Islet of Langerhans (tissue), 1 donor: ENCODE measurements at regions not wholly inside any gene's neighbourhood (a gene's known extent, or its start where the extent isn't known, plus 50 kb on each side); places are given as distances from the start of the nearest gene placed in this dataset.

Source experiments
- FAIRE-seq: peaks from one replicate; lab custom pipeline; 2011; peaks lifted over from hg19 to GRCh38; lab: Jason Lieb, UNC

DNA sequence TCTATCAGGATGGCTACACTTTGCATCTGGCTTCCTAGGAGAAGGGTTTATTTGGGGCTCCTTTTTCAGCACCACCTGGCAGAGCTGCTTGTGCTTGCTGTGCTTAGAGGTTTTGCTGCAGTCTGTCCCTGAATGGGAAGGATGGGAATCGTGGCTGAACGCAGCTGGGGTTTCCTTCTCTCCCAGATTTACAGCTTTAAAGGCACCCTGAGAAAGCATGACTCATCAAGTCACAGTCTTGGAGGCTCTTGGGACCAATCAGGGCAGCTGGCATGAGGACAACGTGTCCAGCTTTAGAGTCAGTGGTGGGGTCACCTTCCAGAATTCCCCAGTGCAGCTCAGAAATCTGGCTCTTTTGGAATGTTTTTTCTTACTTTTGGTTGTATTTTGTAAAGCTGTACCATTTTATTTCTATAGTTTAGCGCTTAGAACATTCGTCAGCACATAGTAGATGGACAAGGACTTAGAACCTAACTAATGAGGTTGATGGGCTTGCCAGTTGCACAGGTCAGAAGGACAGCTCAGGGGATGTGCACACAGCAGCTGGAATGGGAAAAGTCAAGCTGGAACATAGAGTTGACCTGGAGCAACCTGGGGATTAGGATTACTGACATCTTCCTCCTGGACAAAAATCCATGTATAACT, 222.6 kb downstream of the PRDM2 start:
- no peak for FAIRE-seq

DNA sequence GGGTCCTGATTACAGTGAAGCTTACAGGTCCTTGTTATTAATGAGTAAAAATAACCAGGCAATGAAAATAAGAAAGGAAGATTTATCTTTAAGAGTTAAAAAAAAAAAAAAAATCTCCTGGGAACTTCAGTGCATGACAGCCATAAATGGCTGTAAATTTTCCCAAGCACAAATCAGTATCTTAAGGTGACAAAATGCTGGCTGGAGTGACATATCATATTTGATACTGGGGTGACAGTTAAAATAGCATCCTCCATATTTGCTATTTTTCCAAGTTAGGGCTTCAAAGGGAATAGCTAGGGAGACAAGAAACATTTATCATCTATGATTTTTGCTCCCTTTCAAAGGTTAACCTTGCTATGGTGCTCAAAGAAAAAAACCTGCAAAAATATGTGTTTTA, 226.6 kb downstream of the PRDM2 start:
- FAIRE-seq: no peak

DNA sequence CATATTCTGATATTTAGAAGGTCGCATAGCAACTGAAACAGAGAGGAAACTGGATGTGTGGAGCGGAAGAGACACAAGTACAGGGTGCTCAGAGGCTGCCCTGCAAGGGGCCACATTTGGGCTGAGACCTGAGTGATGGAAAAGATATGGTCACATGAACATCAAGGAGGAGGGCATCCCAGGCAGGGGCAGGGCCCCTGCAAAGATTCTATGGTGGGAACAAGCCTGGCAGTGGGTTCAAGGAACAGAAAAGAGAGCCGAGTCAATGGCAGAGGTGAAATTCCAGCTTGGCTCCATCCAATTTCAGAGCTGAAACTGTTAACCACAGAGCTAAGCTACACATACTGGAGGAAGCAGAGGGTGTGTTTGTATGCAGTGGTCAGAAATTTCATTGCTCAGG, 227.7 kb downstream of the PRDM2 start:
- FAIRE-seq: no peak

DNA sequence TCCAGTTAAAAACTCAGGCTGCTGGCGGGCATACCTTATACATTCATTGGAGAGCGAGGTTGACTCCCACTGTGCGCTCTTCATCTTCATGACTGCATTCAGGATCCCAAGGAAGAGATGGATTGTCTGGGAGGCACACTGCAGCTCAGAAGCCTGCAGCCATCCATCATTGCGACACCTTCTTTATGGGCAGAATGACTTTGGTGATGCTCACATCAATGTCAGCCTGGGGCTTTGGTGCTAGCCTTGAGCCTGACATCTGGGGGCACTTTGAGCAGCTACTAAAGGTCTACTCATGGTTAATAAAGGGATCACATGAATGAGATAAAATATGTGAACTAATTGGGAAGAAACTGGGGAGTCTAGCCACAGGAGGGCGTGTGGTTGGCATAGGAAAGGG, 229.3 kb downstream of the PRDM2 start:
- FAIRE-seq: no peak

DNA sequence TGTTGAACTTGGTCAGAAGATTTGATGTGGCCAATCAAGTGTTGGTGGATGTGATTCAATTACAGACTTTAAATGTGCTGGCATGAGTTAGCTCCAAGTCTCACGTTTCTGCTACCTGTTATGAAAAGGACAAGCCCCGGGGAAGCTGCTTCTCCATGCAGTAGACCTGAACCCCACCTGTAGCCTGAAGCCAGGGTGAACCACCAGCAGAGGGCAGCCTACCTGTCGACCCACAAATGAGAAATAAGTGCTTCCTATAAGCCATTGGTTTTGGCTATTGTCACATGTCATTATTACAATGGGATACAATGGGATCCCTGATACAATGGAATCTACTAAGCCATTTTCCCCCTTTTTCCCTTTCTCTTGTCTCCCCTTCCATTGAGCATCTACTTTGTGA, 230.2 kb downstream of the PRDM2 start:
- no peak for FAIRE-seq

DNA sequence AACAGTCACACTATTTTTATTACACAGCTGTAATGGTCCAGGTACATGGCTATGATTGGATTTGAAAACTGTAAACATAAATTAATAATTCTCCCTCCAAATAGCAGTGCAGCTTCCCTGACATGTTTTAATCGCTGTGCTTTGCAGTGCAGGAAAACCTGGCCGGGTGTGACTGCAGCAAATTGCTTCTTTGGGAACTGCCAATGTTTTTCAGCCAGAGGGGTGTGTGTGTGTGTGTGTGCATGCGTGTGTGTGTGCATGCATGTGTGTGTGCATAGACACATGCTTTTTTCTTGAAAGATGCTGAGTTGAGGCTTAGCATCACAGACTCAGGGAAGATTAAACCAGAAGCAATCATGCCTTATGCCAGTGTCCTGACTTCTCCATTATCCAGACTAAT, 231.2 kb downstream of the PRDM2 start:
- no peak for FAIRE-seq

DNA sequence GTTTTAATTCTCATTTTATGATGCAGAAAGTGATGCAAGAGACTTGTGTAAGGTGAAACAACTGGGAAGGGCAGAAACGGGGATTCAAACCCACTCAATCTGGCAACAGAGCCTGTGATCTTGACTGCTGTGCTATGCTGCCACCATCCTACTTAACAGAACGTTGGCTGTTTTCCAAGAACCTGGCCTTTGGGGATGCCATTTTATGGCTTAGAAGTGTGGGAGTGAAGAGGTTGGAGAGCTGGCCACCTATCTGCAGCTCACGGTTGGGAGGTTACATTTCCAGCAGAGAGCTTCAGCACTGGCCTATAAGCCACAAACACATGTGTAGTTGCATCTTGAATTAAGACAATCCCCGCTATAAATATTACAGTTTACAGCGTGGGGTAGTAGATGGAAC, 235.3 kb downstream of the PRDM2 start:
- FAIRE-seq: no peak

DNA sequence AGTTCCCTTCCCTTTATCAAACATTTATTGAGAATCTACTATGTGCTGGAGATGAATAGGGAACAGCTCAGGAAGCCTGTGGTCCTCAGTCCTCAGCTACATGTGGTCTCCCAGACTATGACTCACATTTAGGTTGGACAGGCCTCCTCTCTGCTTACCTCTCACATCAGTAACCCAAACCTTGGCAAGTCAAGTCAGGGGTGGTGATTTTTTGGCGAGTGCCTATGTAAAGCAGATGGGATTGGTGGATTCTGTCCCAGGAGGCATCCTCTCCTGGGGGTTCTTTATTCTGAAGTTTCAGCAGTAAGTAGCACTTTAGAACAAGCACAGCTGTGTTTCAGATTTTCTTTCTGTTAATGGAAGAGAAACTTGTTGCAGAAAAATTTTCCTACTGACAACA, 241.3 kb downstream of the PRDM2 start:
- FAIRE-seq: no peak

DNA sequence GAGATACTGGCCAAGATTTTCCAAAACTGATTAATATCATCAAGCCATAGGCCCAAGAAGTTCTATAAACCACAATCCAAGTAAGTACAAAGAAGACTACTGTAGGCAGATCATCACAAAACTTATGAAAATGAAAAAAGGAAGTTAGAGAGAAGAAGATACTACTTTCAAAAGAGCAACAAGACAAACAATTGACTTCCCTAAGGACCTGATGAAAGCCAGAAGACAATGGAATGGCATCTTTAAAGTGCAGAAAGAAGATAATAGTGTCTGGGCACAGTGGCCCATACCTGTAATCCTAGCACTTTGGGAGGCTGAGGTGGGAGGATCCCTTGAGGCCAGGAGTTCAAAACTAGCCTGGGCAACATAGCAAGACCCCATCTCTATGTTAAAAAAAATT, 243.1 kb downstream of the PRDM2 start:
- no peak for FAIRE-seq

DNA sequence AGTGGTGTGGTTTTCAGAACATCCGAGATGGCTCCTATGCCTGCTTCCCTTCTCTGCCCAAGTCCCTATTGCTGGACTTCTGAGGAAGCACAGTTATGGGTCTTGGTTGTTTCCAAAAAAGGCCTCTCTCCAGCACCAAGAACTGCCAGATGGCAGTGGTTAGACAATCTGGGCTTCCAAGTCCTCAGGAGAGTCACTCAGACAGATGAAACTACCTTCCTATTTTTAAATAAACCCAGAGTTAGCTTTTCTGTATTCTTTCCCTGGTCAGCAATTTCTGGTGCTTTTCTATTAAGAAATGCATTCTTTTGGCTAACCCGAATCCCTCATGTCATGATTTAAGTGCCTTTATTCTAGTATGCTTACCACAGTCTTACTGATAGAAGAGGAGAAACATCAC, 245.9 kb downstream of the PRDM2 start:
- FAIRE-seq: no peak

DNA sequence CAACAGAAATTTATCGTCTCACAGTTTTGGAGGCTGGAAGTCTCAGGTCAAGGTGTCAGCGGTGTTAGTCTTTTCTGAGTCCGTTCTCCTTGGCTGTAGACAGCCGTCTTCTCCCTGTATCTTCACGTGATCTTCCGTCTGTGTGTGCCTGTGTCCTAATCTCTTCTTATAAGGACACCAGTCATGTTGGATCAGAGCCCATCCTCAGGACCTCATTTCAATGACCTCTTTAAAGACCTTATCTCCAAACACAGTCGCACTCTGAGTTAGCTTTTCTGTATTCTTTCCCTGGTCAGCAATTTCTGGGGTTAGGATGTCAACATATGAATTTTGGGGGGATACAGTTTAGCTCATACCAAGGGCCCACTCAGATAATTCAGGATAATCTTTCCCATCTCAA, 247.7 kb downstream of the PRDM2 start:
- FAIRE-seq: no peak

DNA sequence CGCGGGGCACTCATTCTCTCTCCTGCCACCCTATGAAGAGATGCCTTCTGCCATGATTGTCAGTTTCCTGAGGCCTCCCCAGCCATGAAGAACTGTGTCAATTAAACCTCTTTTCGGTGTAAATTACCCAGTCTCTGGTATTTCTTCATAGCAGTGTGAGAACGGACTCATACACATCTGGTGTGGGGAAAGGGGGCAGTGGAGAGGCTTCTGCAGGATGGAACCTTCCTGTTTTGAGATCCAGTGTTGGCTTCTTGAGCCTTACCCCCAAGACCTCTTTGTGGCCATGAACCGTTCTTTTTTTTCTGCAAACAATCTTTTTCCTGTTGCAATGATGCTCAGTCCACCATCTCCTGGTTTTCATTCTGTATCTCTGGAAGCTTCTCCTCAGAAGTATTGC, 248.4 kb downstream of the PRDM2 start:
- no peak for FAIRE-seq

DNA sequence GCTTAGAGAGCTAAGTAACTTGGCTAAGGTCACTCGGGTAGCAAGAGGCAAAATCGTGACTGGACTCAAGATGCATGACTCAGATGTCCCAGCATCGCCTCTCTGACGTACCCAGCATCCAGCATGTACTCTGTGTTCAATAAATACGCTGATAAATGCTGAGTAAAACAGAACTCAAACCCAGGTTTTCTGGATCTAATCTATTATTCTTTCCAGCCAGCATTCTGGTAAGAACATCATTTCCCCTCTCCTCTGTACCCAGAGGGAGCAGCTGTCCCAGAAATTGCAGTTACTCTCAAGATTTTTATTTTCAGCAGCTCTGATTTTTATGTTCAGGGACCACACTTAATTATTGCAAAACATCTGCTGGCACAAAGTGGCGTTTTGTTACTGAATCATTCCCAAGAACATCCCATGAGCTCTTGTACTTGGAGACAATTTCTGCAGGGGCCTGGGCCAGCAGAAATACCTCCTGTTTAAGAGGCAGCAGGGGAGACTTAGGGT, 249.0 kb downstream of the PRDM2 start:
- FAIRE-seq: no peak

DNA sequence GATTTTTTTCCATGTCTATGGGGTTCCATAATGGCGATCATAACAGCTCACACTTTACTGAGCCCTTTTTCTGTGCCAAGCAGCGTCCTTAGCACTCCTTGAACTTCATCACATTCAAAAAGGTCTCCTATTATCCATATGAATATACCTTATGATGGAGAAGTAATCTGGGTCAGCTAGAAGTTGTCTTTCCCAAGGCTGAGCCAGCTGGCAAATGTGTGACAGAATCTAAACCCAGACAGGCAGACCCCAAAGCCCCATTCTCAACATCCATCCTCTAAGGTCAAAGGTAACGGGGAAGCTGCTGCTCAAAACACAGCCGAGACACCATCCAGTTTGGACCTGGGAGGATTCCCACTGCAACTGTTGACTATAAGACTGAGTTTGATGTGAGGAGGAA, 249.6 kb downstream of the PRDM2 start:
- no peak for FAIRE-seq

DNA sequence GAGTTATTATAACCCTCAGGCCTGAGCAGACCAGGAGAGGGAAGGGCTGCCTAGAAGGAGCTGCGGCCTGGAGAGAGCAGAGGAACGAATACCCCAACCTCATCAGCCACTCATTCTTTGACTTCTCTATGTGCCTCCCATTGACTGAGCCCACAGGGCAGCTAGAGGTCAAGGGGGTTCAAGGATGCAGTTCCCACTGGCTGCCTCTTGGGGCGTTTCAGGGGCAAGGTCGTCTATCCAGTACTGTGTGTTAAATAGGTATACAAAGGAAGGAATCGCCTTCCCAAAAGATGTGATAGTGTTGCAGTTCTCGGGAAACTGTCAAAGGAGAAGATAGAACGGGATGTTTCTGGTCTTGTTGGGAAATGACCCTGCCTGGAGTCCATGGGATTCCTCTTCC, 250.6 kb downstream of the PRDM2 start:
- FAIRE-seq: no peak

DNA sequence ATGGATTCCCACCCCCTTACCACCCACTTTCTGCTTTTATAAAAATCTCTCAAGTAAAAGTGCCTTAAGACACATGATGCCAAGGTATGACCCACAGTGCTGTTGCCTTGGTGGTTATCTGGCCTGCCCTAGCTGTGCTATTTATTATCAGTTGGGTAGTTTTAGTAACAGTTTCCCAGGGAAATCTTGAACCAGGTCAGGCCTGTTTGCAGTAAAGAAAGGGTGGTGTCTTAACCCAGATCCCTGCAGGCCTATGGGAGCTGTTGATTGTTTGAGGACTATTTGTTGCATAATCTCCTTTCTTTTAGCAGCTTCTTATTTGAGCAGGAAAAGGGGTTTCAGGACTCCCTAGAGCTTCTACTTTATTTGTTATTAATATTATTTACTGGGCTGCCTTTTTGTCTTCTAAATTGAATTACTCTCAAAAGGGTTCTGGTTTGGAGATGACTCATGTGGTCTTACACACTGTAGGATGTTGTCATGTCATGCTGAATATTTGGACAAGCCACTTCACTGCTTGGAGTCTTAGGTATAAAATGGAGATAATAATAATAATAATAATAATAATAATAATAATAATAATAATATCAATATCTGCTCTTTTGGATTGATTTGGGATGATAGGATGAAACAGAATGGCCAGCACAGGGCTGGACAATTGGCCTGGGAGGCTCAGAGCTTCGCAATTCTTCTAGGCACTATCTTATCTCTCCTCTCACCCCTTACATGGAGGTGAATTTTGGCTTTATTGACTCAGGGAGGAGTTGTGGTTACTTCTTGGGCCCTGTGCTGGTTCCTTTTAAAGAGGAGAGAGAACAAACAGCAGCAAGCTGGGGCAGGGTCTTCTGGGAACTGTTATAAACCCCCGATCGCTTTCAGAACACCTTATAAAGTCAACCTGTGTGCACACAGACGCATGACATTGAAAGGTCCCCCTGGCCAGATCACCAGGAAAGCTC, 252.1 kb downstream of the PRDM2 start:
- no peak for FAIRE-seq

DNA sequence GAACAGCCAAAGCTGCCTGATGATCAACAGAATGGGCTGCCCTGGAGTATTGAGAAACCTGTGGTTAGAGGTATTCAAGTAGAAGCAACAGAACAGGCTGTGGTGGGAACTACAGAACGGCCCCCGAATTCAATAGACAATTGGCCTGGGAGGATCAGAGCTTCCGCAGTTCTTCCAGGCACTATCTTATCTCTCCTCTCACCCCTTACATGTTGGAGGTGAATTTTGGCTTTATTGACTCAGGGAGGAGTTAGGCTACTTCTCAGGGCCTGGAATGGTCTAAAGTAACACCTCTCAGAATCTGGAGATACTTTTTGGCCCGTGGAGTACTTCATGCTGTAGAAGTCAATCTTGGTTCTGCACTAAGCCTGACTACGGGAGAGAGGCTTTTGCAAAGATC, 253.0 kb downstream of the PRDM2 start:
- FAIRE-seq: no peak

DNA sequence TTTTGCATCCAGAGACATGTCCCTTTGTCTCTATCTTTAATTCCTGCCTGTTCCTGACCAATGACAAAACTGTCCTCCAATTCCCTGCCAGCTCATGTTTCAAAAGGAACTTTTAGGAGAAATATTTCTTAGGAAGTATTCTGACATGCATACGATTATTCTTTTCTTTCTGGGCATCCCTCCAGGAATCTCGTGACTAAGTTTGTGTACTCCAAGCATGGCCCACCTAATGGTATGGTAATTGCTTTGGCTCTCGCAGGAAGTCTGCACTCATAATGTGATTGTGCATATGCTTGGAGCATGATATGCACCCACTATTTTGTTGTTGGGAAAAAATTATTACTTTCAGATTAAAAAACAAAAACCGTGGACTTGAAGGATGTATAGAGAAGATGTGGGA, 256.4 kb downstream of the PRDM2 start:
- FAIRE-seq: no peak

DNA sequence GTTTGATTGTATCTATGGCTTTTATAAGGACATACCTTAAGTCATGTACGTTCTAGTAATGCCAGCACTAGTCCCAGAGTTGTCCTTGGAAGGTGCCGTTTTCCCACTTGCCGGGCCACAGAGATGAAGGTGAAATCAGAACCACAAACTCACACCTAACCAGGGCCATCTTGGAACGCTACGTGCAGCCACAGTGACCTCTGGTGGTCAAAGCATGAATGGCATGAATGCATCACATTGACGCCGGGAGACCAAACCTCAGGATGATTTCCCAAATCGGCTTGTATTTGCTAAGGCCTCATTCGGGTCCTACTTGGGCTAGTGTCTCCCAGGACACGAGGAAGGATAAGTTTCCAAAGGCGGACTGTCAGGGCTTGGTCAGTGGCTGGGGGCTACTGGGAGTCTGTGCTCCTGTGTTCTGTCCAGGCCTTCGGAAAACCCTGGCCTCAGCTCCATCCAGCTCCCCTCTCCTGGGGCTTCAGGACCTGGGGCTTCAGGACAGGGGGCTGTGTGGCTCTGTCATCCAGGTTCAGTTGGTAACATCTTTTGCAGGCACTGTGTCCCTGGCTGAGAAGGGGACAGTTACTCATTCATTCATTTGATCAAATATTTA, 260.5 kb downstream of the PRDM2 start:
- peak; percentile 62 for FAIRE-seq

DNA sequence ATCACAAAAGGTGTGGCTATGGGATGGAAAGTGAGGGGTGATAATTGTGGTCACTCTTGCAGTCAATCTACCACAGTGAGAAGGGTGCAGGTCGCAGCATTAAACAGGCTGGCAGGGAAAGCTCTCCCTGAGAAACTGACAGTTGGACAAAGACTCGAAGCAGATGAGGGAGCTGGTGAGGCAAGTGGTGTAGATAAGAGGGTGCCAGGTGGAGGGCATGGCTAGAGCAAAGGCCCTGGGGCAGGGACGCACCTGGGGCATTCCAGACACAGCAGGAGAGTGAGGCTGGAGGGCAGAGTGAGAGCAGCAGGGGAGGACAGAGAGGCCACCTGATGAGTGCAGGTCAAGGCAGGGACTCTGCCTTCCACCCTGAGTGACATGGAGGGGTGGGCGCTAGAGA, 264.8 kb downstream of the PRDM2 start:
- FAIRE-seq: no peak

DNA sequence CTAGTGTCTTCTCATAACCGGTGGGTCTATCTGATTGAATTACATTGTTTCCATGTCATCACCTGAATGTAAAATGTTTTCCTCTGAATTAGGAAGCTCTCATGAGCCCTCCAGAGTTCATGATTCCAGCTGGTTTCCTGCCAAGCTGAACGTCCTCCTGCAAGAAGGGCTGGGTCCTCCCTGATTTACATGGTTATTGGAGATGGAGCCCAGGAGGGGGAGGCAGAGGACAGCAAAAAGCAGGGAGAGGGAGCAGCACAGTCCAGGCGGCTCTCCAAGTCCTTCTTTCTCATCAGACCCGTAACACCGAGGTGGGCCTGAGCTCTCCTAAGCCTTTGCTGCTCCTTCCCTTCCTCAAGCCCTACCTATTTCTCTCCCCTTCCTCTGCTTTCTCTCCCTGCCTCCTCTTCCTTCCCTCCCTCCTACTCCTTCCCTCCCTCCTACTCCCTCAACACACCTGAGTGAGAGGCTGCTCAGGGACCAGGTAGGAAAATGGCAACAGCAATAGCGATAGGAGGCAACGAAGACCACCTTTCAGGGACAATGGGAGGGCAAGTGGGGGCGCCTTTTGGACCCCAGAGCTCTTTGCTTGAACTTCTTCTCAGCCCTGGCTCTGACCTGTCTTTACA, 265.9 kb downstream of the PRDM2 start:
- peak; percentile 79 for FAIRE-seq

DNA sequence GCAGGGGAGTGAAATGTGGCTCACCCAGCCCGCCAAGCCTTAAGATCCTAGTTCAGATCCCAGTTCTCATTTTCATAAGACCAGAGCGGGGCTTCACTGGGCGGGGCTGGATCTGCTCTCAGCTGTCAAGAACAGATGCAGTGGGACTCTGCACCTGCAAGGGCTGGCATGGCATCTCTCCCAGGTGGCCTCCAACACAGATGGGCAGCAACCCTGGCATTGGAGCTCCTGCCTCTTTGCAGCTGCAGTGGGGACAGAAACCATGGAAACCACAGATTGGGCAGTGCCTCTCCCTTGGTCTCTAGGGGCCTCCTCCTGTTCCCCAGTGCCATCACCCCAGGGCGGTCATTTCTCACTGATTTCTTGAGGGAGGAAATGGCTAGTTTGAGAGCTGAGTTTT, 267.7 kb downstream of the PRDM2 start:
- FAIRE-seq: no peak

DNA sequence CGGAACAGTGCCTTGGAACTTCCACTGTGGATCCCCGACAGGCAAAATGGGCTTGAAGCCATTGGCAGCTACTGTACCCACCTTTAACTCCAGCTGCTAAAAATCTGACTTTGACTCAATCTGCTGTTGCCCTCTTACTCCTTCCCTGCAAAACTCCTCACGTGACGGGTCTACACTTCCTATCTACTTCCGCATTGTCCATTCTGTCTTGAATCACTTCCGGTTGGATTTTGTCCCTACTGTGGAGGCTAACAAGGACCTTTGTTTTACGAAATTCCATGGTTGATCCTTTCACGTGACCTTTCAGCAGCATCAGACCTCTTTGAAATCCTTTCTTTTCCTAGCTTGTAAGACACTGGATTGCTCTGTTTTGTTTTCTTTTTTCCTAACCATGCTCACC, 268.4 kb downstream of the PRDM2 start:
- FAIRE-seq: no peak
